Suprapubic skin (tissue), 4 donors: ENCODE measurements at regions not wholly inside any gene's neighbourhood (a gene's known extent, or its start where the extent isn't known, plus 50 kb on each side); places are given as distances from the start of the nearest gene placed in this dataset.
"Not testable (repeated sequence)": the region's sequence is repeated elsewhere in the genome, so short reads cannot be mapped to it uniquely, and the experiment has no call there.

Experiments
- POLR2A ChIP-seq, 2 donors: fragments of 450-650 bp; IDR thresholded peaks; one replicate each; pipeline ENCODE4 v1.6.1; 2017; ENCODE audit warnings: antibody characterized with exemption in 2 of 2, mild to moderate bottlenecking in 2 of 2, moderate library complexity in 2 of 2
- POLR2AphosphoS5 ChIP-seq, 3 donors: sonication (generic); formaldehyde crosslinking; IDR thresholded peaks; one replicate each; pipeline ENCODE4 v1.6.1; 2017; ENCODE audit warnings: antibody characterized with exemption in 3 of 3
- TF ChIP-seq, protein P1 (sequence below), 2 donors: fragments of 200-600 bp in 1 of 2; fragments of 450-650 bp in 1 of 2; sonication (generic) in 1 of 2; IDR thresholded peaks; one replicate each; pipeline ENCODE4 v1.5.1; 2016 to 2019; ENCODE audit warnings: antibody characterized with exemption in 2 of 2, mild to moderate bottlenecking in 1 of 2, moderate library complexity in 1 of 2

DNA sequence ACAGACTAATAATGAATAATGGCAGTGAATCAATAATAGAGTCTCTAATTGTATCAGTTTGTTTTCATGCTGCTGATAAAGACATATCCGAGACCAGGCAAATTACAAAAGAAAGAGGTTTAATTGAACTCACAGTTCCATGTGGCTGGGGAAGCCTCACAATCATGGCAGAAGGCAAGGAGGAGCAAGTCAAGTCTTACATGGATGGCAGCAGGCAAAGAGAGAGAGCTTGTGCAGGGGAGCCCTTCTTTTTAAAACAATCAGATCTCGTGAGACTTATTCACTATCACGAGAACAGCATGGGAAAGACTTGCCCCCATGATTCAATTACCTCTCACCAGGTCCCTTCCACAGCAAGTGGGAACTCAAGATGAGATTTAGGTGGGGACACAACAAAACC is 53.4 kb upstream of the TRAM1L1 start:
- TF ChIP-seq, protein P1, sequence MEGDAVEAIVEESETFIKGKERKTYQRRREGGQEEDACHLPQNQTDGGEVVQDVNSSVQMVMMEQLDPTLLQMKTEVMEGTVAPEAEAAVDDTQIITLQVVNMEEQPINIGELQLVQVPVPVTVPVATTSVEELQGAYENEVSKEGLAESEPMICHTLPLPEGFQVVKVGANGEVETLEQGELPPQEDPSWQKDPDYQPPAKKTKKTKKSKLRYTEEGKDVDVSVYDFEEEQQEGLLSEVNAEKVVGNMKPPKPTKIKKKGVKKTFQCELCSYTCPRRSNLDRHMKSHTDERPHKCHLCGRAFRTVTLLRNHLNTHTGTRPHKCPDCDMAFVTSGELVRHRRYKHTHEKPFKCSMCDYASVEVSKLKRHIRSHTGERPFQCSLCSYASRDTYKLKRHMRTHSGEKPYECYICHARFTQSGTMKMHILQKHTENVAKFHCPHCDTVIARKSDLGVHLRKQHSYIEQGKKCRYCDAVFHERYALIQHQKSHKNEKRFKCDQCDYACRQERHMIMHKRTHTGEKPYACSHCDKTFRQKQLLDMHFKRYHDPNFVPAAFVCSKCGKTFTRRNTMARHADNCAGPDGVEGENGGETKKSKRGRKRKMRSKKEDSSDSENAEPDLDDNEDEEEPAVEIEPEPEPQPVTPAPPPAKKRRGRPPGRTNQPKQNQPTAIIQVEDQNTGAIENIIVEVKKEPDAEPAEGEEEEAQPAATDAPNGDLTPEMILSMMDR (IDR thresholded peaks at IDR 0.05), result not testable (repeated sequence)
- TF ChIP-seq POLR2A, POLR2AphosphoS5 (IDR thresholded peaks at IDR 0.05): not testable (repeated sequence)
